ENCODE measurements at regions not wholly inside any gene's neighbourhood (a gene's known extent, or its start where the extent isn't known, plus 50 kb on each side); places are given as distances from the start of the nearest gene placed in this dataset.

GRCh38 chr4:177236886-177237285 is 72.8 kb upstream of the NEIL3 start:
- dilution Hi-C loops (cut with MboI; ENCODE audit: extremely low pct_ligation_motif_present, low sequenced_read_pairs), result no loop called here
- FAIRE-seq (no peak), DNase-seq (ENCODE audit: low read depth, low spot score) (no peak)
- Histone ChIP-seq H3K27ac (ENCODE audit: insufficient read depth, low read depth, low read length) (no peak overlapping the region), H3K36me3 (ENCODE audit: control insufficient read depth in 2 of 2, extremely low read depth in 1 of 2, insufficient read depth in 2 of 2, low read length in 2 of 2) (no peaks in the 10 kb centered on the region), H3K9me3 (replicated peaks; ENCODE audit: control insufficient read depth, insufficient read depth, low read length) (no peaks in the 10 kb centered on the region), H3K4me3 (replicated peaks in 1 of 3; ENCODE audit: insufficient read depth in 1 of 3, low read depth in 1 of 3, low read length in 3 of 3) (no peak overlapping the region), H3K27me3 (ENCODE audit: control insufficient read depth in 2 of 2, insufficient read depth in 2 of 2, low read length in 2 of 2) (no peaks in the 10 kb centered on the region), H3K4me2 (ENCODE audit: insufficient read depth, low read length) (no peak overlapping the region), H3K9me1 (replicated peaks; ENCODE audit: control insufficient read depth, extremely low read depth, insufficient read depth, low read length) (no peaks in the 10 kb centered on the region), H4K20me1 (replicated peaks; ENCODE audit: control insufficient read depth, extremely low read depth, insufficient read depth, low read length) (no peaks in the 10 kb centered on the region), H3K79me2 (ENCODE audit: control insufficient read depth, insufficient read depth, low read length) (no peaks in the 10 kb centered on the region), H3K9ac (replicated peaks; ENCODE audit: extremely low read depth, insufficient read depth, low read length) (no peak overlapping the region), H2AFZ (ENCODE audit: low read depth, low read length) (no peak overlapping the region), H3K4me1 (ENCODE audit: control insufficient read depth, extremely low read depth, insufficient read depth, low read length) (no peaks in the 10 kb centered on the region)
- TF ChIP-seq, protein P1, sequence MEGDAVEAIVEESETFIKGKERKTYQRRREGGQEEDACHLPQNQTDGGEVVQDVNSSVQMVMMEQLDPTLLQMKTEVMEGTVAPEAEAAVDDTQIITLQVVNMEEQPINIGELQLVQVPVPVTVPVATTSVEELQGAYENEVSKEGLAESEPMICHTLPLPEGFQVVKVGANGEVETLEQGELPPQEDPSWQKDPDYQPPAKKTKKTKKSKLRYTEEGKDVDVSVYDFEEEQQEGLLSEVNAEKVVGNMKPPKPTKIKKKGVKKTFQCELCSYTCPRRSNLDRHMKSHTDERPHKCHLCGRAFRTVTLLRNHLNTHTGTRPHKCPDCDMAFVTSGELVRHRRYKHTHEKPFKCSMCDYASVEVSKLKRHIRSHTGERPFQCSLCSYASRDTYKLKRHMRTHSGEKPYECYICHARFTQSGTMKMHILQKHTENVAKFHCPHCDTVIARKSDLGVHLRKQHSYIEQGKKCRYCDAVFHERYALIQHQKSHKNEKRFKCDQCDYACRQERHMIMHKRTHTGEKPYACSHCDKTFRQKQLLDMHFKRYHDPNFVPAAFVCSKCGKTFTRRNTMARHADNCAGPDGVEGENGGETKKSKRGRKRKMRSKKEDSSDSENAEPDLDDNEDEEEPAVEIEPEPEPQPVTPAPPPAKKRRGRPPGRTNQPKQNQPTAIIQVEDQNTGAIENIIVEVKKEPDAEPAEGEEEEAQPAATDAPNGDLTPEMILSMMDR (IDR thresholded peaks at IDR 0.05; ENCODE audit: extremely low read depth in 1 of 2, insufficient read depth in 1 of 2, low read depth in 1 of 2, low read length in 2 of 2), result no peak
- TF ChIP-seq MAX (IDR thresholded peaks at IDR 0.05; ENCODE audit: insufficient read depth, insufficient read length), result no peak
- TF ChIP-seq POLR2A (IDR thresholded peaks at IDR 0.05; ENCODE audit: low read depth, low read length), result no peak
- TF ChIP-seq EZH2 (IDR thresholded peaks at IDR 0.05; ENCODE audit: borderline replicate concordance, low read depth, low read length, severe bottlenecking), result no peak
- TF ChIP-seq JUN (IDR thresholded peaks at IDR 0.05; ENCODE audit: borderline replicate concordance, insufficient read depth, insufficient read length, low read depth), result no peak
- no peak for TF ChIP-seq MYC (IDR thresholded peaks at IDR 0.05; ENCODE audit: low read depth, low read length)
- no peak for TF ChIP-seq POLR2AphosphoS5 (IDR thresholded peaks at IDR 0.05; ENCODE audit: insufficient read depth, low read depth, low read length)
- no peak for TF ChIP-seq GATA2 (IDR thresholded peaks at IDR 0.05; ENCODE audit: insufficient read depth, insufficient read length, low read depth, low read length)
- no peak for TF ChIP-seq FOS (IDR thresholded peaks at IDR 0.05; ENCODE audit: borderline replicate concordance, insufficient read depth, low read length)
- ChIA-PET CTCF (no interaction called here), POLR2A (no interaction called here)
- intact Hi-C loops (cut with micrococcal nuclease), result no loop called here
- BruUV-seq (replicated peaks), result no TSS peak
